A549 (cell line): ENCODE measurements at regions not wholly inside any gene's neighbourhood (a gene's known extent, or its start where the extent isn't known, plus 50 kb on each side); places are given as distances from the start of the nearest gene placed in this dataset.

ENCODE experiments used
- ATAC-seq, 2 experiments: fragments of 200-7000 bp in 1 of 2; fragments of >200 bp in 1 of 2; cut with Nextera tagmentation in 1 of 2; cut with Tn5 transposase in 1 of 2; 3 replicates each; pipeline versions ENCODE4 v1.8.0 to v1.9.1; 2018 to 2020; ENCODE audit warnings: mild to moderate bottlenecking in 1 of 2, moderate library complexity in 1 of 2
- CTCF ChIA-PET: fragments of 300-600 bp; sonication (Branson Sonifier 250); formaldehyde crosslinking; extraction: SDS; loops from one replicate; lab custom pipeline; 2021; ENCODE audit warnings: antibody characterized with exemption, inconsistent platforms; lab: Yijun Ruan, JAX
- POLR2A ChIA-PET: fragments of 350-600 bp; formaldehyde crosslinking; extraction: SDS; loops from one replicate; lab custom pipeline; 2021; ENCODE audit warnings: antibody characterized with exemption, inconsistent platforms; lab: Yijun Ruan, JAX
- DNase-seq, 2 experiments: peaks; one replicate each; pipeline versions ENCODE4 v3.0.0 to v3.0.0-alpha.2; 2011 to 2016; ENCODE audit warnings: low read depth in 1 of 2, low spot score in 1 of 2
- FAIRE-seq: peaks from 2 replicates; lab custom pipeline; 2011; peaks lifted over from hg19 to GRCh38; lab: Jason Lieb, UNC
- H3K27ac ChIP-seq, 2 experiments: fragments of >200 bp; sonication (Bioruptor Twin); formaldehyde crosslinking; 3 replicates each; pipeline ENCODE4 v1.5.1; 2016 to 2017
- H3K4me1 ChIP-seq: fragments of >200 bp; sonication (Bioruptor Twin); formaldehyde crosslinking; 3 replicates; pipeline ENCODE4 v1.6.1; 2016
- H3K4me2 ChIP-seq: fragments of >200 bp; sonication (Bioruptor Twin); formaldehyde crosslinking; 3 replicates; pipeline ENCODE4 v1.6.1; 2016
- H3K4me3 ChIP-seq: fragments of >200 bp; sonication (Bioruptor Twin); formaldehyde crosslinking; 3 replicates; pipeline ENCODE4 v1.5.1; 2016
- H3K9me3 ChIP-seq: fragments of >200 bp; sonication (Bioruptor Twin); formaldehyde crosslinking; 3 replicates; pipeline ENCODE4 v1.6.1; 2016
- ATOH8 ChIP-seq: fragments of 250-450 bp; sonication (Bioruptor Pico); IDR thresholded peaks from 2 replicates; pipeline ENCODE4 v1.5.0; 2020; ENCODE audit warnings: low read depth, mild to moderate bottlenecking, moderate library complexity
- BHLHE40 ChIP-seq: IDR thresholded peaks from 2 replicates; pipeline ENCODE4 v1.6.1; 2012; ENCODE audit warnings: low read depth, low read length, inconsistent platforms
- CBX8 ChIP-seq: fragments of 200-600 bp; sonication (generic); IDR thresholded peaks from 2 replicates; pipeline ENCODE4 v1.6.1; 2016
- CEBPB ChIP-seq, 2 experiments: fragments of >200 bp in 1 of 2; sonication (Bioruptor Twin) in 1 of 2; formaldehyde crosslinking in 1 of 2; IDR thresholded peaks; 2 replicates each; pipeline ENCODE4 v1.6.1; 2012 to 2016
- ESRRA ChIP-seq: fragments of 150-350 bp; IDR thresholded peaks from 2 replicates; pipeline ENCODE4 v1.6.1; 2014; ENCODE audit warnings: mild to moderate bottlenecking, low read length, borderline replicate concordance
- HDAC2 ChIP-seq: fragments of 200-600 bp; sonication (generic); IDR thresholded peaks from 2 replicates; pipeline ENCODE4 v1.6.1; 2016
- HES2 ChIP-seq: fragments of >200 bp; sonication (Bioruptor Twin); formaldehyde crosslinking; IDR thresholded peaks from 2 replicates; pipeline ENCODE4 v1.6.1; 2016
- HOXB13 ChIP-seq: fragments of 250-450 bp; sonication (Bioruptor Pico); IDR thresholded peaks from 2 replicates; pipeline ENCODE4 v1.5.0; 2020; ENCODE audit warnings: low read depth, mild to moderate bottlenecking, moderate library complexity
- HOXB5 ChIP-seq: fragments of 250-450 bp; sonication (Bioruptor Pico); IDR thresholded peaks from 2 replicates; pipeline ENCODE4 v1.5.0; 2020; ENCODE audit warnings: mild to moderate bottlenecking, moderate library complexity
- KDM1A ChIP-seq: fragments of 200-600 bp; sonication (generic); IDR thresholded peaks from 2 replicates; pipeline ENCODE4 v1.6.1; 2016; ENCODE audit warnings: low read depth, mild to moderate bottlenecking
- MYC ChIP-seq: IDR thresholded peaks from 2 replicates; pipeline ENCODE4 v1.6.1; 2012; ENCODE audit warnings: mild to moderate bottlenecking, inconsistent platforms, low read length, improper control_type of control experiment, borderline replicate concordance
- NFE2L2 ChIP-seq: fragments of 150-350 bp; conservative IDR thresholded peaks from 2 replicates; pipeline ENCODE4 v1.6.1; 2014; ENCODE audit warnings: low read length
- NPAS2 ChIP-seq: fragments of 250-450 bp; sonication (Bioruptor Pico); IDR thresholded peaks from 2 replicates; pipeline ENCODE4 v1.8.0; 2022; ENCODE audit warnings: mild to moderate bottlenecking, moderate library complexity, borderline replicate concordance
- NR3C1 ChIP-seq: fragments of >200 bp; sonication (Bioruptor Twin); formaldehyde crosslinking; IDR thresholded peaks from 3 replicates; pipeline ENCODE4 v1.6.1; 2017
- PHF8 ChIP-seq: fragments of 200-600 bp; sonication (generic); IDR thresholded peaks from 2 replicates; pipeline ENCODE4 v1.6.1; 2016; ENCODE audit warnings: low read depth, mild to moderate bottlenecking, antibody characterized with exemption, moderate library complexity, borderline replicate concordance
- POLR2AphosphoS2 ChIP-seq: conservative IDR thresholded peaks from 2 replicates; pipeline ENCODE4 v1.6.1; 2012; ENCODE audit warnings: low read length, improper control_type of control experiment, inconsistent platforms
- RAD21 ChIP-seq, 2 experiments: fragments of >200 bp in 1 of 2; sonication (Bioruptor Twin) in 1 of 2; formaldehyde crosslinking in 1 of 2; IDR thresholded peaks in 1 of 2; conservative IDR thresholded peaks in 1 of 2; 2 replicates in 1 of 2; 3 replicates in 1 of 2; pipeline ENCODE4 v1.6.1; 2012 to 2018; ENCODE audit warnings: inconsistent platforms in 1 of 2
- RNF2 ChIP-seq: fragments of 200-600 bp; sonication (generic); IDR thresholded peaks from 2 replicates; pipeline ENCODE4 v1.6.1; 2016; ENCODE audit warnings: low read depth, mild to moderate bottlenecking, antibody characterized with exemption, moderate library complexity, borderline replicate concordance
- SMC3 ChIP-seq: fragments of >200 bp; sonication (Bioruptor Twin); formaldehyde crosslinking; IDR thresholded peaks from 3 replicates; pipeline ENCODE4 v1.6.1; 2018; ENCODE audit warnings: inconsistent platforms
- TFCP2L1 ChIP-seq: fragments of 250-450 bp; sonication (Bioruptor Pico); IDR thresholded peaks from 2 replicates; pipeline ENCODE4 v1.5.0; 2021; ENCODE audit warnings: mild to moderate bottlenecking
- TP53 ChIP-seq: fragments of 250-450 bp; sonication (Bioruptor Pico); IDR thresholded peaks from 2 replicates; pipeline ENCODE4 v1.5.0; 2021; ENCODE audit warnings: mild to moderate bottlenecking, moderate library complexity
- ZC3H11A ChIP-seq: fragments of 450-650 bp; IDR thresholded peaks from 2 replicates; pipeline ENCODE4 v1.6.1; 2014; ENCODE audit warnings: antibody characterized with exemption, mild to moderate bottlenecking
- WGBS: methylation state at CpG from one replicate; pipeline ENCODE4 v1.1.6; 2017; ENCODE audit errors: missing lambda C conversion rate; 5-methylcytosine and 5-hydroxymethylcytosine counted together
- TF ChIP-seq, protein P1 (sequence below): IDR thresholded peaks from 2 replicates; pipeline ENCODE4 v1.6.1; 2012
- TF ChIP-seq, protein P2 (sequence below): fragments of 200-600 bp; sonication (generic); IDR thresholded peaks from 2 replicates; pipeline ENCODE4 v1.6.1; 2016; ENCODE audit warnings: antibody characterized with exemption, mild to moderate bottlenecking, moderate library complexity
- TF ChIP-seq, protein P3 (sequence below): IDR thresholded peaks from 2 replicates; pipeline ENCODE4 v1.6.1; 2012; ENCODE audit warnings: low read depth, borderline replicate concordance
- TF ChIP-seq, protein P4 (sequence below): fragments of >200 bp; sonication (Bioruptor Twin); formaldehyde crosslinking; IDR thresholded peaks from 3 replicates; pipeline ENCODE4 v1.5.1; 2016
- TF ChIP-seq, protein P5 (sequence below): fragments of 250-450 bp; sonication (Bioruptor Pico); IDR thresholded peaks from 2 replicates; pipeline ENCODE4 v1.5.0; 2021; ENCODE audit warnings: mild to moderate bottlenecking, moderate library complexity, borderline replicate concordance

GRCh38 chr17:34164837-34165236 is 90.2 kb upstream of the CCL2 start:
- POLR2A ChIA-PET = no interaction called here
- H3K27ac ChIP-seq = no peak overlapping the region
- no peak overlapping the region for H3K4me2 ChIP-seq
- CTCF ChIA-PET = interaction anchor here (0.6 to 6.8 kb wide), 4 partner anchors 19 to 386 kb away, joined by 3 to 44 read pairs (median 23); no protein-coding TSS in a partner anchor
- DNase-seq = no peak
- H3K4me1 ChIP-seq = no peaks in the 10 kb centered on the region
- no peak for FAIRE-seq
- no peak for TF ChIP-seq HES2
- TF ChIP-seq POLR2AphosphoS2 = no peak
- TF ChIP-seq HOXB13 (CRISPR knock-in tag) = no peak
- no peak for TF ChIP-seq BHLHE40
- no peak for TF ChIP-seq RAD21 (conservative IDR thresholded peaks at IDR 0.05 in 1 of 2, IDR thresholded peaks at IDR 0.05 in 1 of 2)
- no peak for TF ChIP-seq RNF2
- TF ChIP-seq MYC = no peak
- TF ChIP-seq, protein P1, sequence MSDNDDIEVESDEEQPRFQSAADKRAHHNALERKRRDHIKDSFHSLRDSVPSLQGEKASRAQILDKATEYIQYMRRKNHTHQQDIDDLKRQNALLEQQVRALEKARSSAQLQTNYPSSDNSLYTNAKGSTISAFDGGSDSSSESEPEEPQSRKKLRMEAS = no peak
- no peak for TF ChIP-seq HOXB5 (CRISPR knock-in tag)
- no peak for TF ChIP-seq PHF8
- TF ChIP-seq HDAC2 = no peak
- TF ChIP-seq, protein P2, sequence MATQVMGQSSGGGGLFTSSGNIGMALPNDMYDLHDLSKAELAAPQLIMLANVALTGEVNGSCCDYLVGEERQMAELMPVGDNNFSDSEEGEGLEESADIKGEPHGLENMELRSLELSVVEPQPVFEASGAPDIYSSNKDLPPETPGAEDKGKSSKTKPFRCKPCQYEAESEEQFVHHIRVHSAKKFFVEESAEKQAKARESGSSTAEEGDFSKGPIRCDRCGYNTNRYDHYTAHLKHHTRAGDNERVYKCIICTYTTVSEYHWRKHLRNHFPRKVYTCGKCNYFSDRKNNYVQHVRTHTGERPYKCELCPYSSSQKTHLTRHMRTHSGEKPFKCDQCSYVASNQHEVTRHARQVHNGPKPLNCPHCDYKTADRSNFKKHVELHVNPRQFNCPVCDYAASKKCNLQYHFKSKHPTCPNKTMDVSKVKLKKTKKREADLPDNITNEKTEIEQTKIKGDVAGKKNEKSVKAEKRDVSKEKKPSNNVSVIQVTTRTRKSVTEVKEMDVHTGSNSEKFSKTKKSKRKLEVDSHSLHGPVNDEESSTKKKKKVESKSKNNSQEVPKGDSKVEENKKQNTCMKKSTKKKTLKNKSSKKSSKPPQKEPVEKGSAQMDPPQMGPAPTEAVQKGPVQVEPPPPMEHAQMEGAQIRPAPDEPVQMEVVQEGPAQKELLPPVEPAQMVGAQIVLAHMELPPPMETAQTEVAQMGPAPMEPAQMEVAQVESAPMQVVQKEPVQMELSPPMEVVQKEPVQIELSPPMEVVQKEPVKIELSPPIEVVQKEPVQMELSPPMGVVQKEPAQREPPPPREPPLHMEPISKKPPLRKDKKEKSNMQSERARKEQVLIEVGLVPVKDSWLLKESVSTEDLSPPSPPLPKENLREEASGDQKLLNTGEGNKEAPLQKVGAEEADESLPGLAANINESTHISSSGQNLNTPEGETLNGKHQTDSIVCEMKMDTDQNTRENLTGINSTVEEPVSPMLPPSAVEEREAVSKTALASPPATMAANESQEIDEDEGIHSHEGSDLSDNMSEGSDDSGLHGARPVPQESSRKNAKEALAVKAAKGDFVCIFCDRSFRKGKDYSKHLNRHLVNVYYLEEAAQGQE = no peak
- no peak for TF ChIP-seq ESRRA
- TF ChIP-seq CEBPB (IDR thresholded peaks at IDR 0.05) = no peak
- no peak for TF ChIP-seq NR3C1
- no peak for TF ChIP-seq ATOH8 (CRISPR knock-in tag)
- TF ChIP-seq CBX8 = no peak
- TF ChIP-seq NPAS2 (CRISPR knock-in tag) = no peak
- TF ChIP-seq, protein P3, sequence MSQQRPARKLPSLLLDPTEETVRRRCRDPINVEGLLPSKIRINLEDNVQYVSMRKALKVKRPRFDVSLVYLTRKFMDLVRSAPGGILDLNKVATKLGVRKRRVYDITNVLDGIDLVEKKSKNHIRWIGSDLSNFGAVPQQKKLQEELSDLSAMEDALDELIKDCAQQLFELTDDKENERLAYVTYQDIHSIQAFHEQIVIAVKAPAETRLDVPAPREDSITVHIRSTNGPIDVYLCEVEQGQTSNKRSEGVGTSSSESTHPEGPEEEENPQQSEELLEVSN = no peak
- TF ChIP-seq NFE2L2 = no peak
- no peak overlapping the region for H3K4me3 ChIP-seq
- 2% methylated on average over 4 of the region's 4 CpGs for WGBS
- H3K9me3 ChIP-seq = no peaks in the 10 kb centered on the region
- ATAC-seq = no peak

DNA sequence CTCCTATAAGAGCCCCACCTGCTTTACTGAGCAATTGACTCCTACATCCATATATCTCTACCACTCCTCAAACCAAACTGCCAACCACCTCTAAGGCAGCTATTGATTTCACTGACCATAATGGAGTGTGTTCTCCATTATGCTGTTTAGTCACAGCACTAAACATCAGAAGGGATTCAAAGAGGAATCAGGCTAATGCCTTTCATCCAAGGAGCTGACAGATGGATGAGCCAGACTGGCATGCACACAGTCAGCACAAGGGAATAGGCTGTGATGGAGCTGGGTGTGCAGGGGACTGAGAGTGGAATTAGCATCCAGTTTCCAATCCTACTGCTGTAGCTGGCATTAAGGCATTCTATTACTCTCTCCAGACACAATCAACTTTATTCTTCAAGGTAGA is 88.7 kb upstream of the CCL2 start:
- no peak for DNase-seq
- Histone ChIP-seq H3K4me3 (no peak overlapping the region), H3K4me2 (no peak overlapping the region), H3K27ac (no peak overlapping the region), H3K9me3 (no peaks in the 10 kb centered on the region; the same call in 2 of the 3 replicates), H3K4me1 (no peaks in the 10 kb centered on the region)
- POLR2A ChIA-PET = no interaction called here
- CTCF ChIA-PET = interaction anchor here (1.5 to 6.8 kb wide), 4 partner anchors 34 to 387 kb away, joined by 3 to 44 read pairs (median 24); no protein-coding TSS in a partner anchor
- TF ChIP-seq TFCP2L1 (CRISPR knock-in tag) (no peak), KDM1A (no peak), ZC3H11A (no peak), SMC3 (no peak), CEBPB (IDR thresholded peaks at IDR 0.05) (no peak), TP53 (no peak)
- TF ChIP-seq, protein P4, sequence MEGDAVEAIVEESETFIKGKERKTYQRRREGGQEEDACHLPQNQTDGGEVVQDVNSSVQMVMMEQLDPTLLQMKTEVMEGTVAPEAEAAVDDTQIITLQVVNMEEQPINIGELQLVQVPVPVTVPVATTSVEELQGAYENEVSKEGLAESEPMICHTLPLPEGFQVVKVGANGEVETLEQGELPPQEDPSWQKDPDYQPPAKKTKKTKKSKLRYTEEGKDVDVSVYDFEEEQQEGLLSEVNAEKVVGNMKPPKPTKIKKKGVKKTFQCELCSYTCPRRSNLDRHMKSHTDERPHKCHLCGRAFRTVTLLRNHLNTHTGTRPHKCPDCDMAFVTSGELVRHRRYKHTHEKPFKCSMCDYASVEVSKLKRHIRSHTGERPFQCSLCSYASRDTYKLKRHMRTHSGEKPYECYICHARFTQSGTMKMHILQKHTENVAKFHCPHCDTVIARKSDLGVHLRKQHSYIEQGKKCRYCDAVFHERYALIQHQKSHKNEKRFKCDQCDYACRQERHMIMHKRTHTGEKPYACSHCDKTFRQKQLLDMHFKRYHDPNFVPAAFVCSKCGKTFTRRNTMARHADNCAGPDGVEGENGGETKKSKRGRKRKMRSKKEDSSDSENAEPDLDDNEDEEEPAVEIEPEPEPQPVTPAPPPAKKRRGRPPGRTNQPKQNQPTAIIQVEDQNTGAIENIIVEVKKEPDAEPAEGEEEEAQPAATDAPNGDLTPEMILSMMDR = no peak
- TF ChIP-seq, protein P5, sequence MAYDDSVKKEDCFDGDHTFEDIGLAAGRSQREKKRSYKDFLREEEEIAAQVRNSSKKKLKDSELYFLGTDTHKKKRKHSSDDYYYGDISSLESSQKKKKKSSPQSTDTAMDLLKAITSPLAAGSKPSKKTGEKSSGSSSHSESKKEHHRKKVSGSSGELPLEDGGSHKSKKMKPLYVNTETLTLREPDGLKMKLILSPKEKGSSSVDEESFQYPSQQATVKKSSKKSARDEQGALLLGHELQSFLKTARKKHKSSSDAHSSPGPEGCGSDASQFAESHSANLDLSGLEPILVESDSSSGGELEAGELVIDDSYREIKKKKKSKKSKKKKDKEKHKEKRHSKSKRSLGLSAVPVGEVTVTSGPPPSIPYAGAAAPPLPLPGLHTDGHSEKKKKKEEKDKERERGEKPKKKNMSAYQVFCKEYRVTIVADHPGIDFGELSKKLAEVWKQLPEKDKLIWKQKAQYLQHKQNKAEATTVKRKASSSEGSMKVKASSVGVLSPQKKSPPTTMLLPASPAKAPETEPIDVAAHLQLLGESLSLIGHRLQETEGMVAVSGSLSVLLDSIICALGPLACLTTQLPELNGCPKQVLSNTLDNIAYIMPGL (CRISPR knock-in tag) = no peak
- no peak for FAIRE-seq
- ATAC-seq = no peak
